Activated gamma-delta T cell (primary cell): ENCODE measurements at regions not wholly inside any gene's neighbourhood (a gene's known extent, or its start where the extent isn't known, plus 50 kb on each side); places are given as distances from the start of the nearest gene placed in this dataset.

ENCODE experiments used
- DNase-seq: peaks from one replicate; lab custom pipeline; 2025; lab: John Stamatoyannopoulos, UW

- DNase-seq = no peak
These were observed 269.4 kb upstream of the GHITM start for GRCh38 chr10:83869898-83870297.

GRCh38 chr10:83871187-83872081 is 267.9 kb upstream of the GHITM start:
- no peak for DNase-seq

GRCh38 chr10:83880252-83880791 is 259.0 kb upstream of the GHITM start:
- no peak for DNase-seq

GRCh38 chr10:83881661-83882060 is 257.6 kb upstream of the GHITM start:
- DNase-seq = no peak

GRCh38 chr10:83886871-83887270 is 252.4 kb upstream of the GHITM start:
- DNase-seq = no peak

- no peak for DNase-seq
These were observed 246.6 kb upstream of the GHITM start for GRCh38 chr10:83892737-83893136.

GRCh38 chr10:83896219-83896618 is 243.1 kb upstream of the GHITM start:
- no peak for DNase-seq

- DNase-seq = no peak
These were observed 241.7 kb upstream of the GHITM start for GRCh38 chr10:83897626-83898025.

GRCh38 chr10:83908506-83908905 is 230.8 kb upstream of the GHITM start:
- DNase-seq = no peak

- DNase-seq = no peak
These were observed 230.3 kb upstream of the GHITM start for GRCh38 chr10:83909001-83909400.

- no peak for DNase-seq
These were observed 223.5 kb upstream of the GHITM start for GRCh38 chr10:83915801-83916200.

- DNase-seq = no peak
These were observed 221.5 kb upstream of the GHITM start for GRCh38 chr10:83917537-83918506.

GRCh38 chr10:83919187-83919586 is 220.1 kb upstream of the GHITM start:
- no peak for DNase-seq

GRCh38 chr10:83921984-83922860 is 217.1 kb upstream of the GHITM start:
- DNase-seq = no peak

- no peak for DNase-seq
These were observed 214.2 kb upstream of the GHITM start for GRCh38 chr10:83925133-83925532.

GRCh38 chr10:83926606-83927005 is 212.7 kb upstream of the GHITM start:
- no peak for DNase-seq

- DNase-seq = no peak
These were observed 212.1 kb upstream of the GHITM start for GRCh38 chr10:83927166-83927565.

- DNase-seq = no peak
These were observed 209.9 kb upstream of the GHITM start for GRCh38 chr10:83929399-83929798.

GRCh38 chr10:83931669-83932068 is 207.6 kb upstream of the GHITM start:
- DNase-seq = no peak

- DNase-seq = no peak
These were observed 207.1 kb upstream of the GHITM start for GRCh38 chr10:83932245-83932644.

GRCh38 chr10:83934062-83934461 is 205.2 kb upstream of the GHITM start:
- no peak for DNase-seq
